Activated CD4-positive, alpha-beta T cell treated with anti-CD3 and anti-CD28 coated beads, Interleukin-2, amount 50 U/mL, for 48 hours (primary cell): ENCODE measurements at regions not wholly inside any gene's neighbourhood (a gene's known extent, or its start where the extent isn't known, plus 50 kb on each side); places are given as distances from the start of the nearest gene placed in this dataset.
A peak's percentile ranks its signal among the peaks of the same experiment; 100 is the strongest.
"Not testable (repeated sequence)": the region's sequence is repeated elsewhere in the genome, so short reads cannot be mapped to it uniquely, and the experiment has no call there.

Source experiments
- DNase-seq, 2 experiments: peaks; one replicate each; pipeline ENCODE4 v3.0.0-alpha.2; 2020

GRCh38 chr9:71504636-71505035 lies 263.7 kb downstream of the CEMIP2 start:
- no peak for DNase-seq

GRCh38 chr9:71498691-71499090 lies 269.6 kb downstream of the CEMIP2 start:
- DNase-seq: no peak

GRCh38 chr9:71490810-71491209 lies 277.5 kb downstream of the CEMIP2 start:
- DNase-seq: no peak

- DNase-seq: no peak
Observed at GRCh38 chr9:71487061-71487460, 281.3 kb downstream of the CEMIP2 start.

GRCh38 chr9:71485326-71485725 lies 283.0 kb downstream of the CEMIP2 start:
- DNase-seq: no peak

- DNase-seq: no peak
Observed at GRCh38 chr9:71483436-71483835, 284.9 kb downstream of the CEMIP2 start.

GRCh38 chr9:71479621-71480020 lies 288.7 kb downstream of the CEMIP2 start:
- DNase-seq: no peak

- no peak for DNase-seq
Observed at GRCh38 chr9:71472400-71472799, 295.9 kb downstream of the CEMIP2 start.

GRCh38 chr9:71465392-71465791 lies 302.9 kb downstream of the CEMIP2 start:
- DNase-seq: no peak

GRCh38 chr9:71459082-71459481 lies 309.2 kb downstream of the CEMIP2 start:
- no peak for DNase-seq

GRCh38 chr9:71446473-71447411 lies 321.6 kb downstream of the CEMIP2 start:
- peak; percentile 29 to 44 for DNase-seq

GRCh38 chr9:71446106-71446472 lies 322.2 kb downstream of the CEMIP2 start:
- no peak for DNase-seq

- no peak for DNase-seq
Observed at GRCh38 chr9:71442937-71443336, 321.5 kb upstream of the TRPM3 start.

- DNase-seq: no peak
Observed at GRCh38 chr9:71441266-71441665, 319.8 kb upstream of the TRPM3 start.

GRCh38 chr9:71431931-71432330 lies 310.5 kb upstream of the TRPM3 start:
- DNase-seq: no peak

GRCh38 chr9:71407341-71407740 lies 285.9 kb upstream of the TRPM3 start:
- DNase-seq: not testable (repeated sequence)

- no peak for DNase-seq
Observed at GRCh38 chr9:71403106-71403505, 281.7 kb upstream of the TRPM3 start.

GRCh38 chr9:71393005-71393404 lies 271.6 kb upstream of the TRPM3 start:
- DNase-seq: no peak

- DNase-seq: no peak
Observed at GRCh38 chr9:71384343-71384742, 262.9 kb upstream of the TRPM3 start.

- no peak for DNase-seq
Observed at GRCh38 chr9:71383308-71383940, 262.0 kb upstream of the TRPM3 start.

GRCh38 chr9:71368157-71368556 lies 246.7 kb upstream of the TRPM3 start:
- DNase-seq: no peak

GRCh38 chr9:71364186-71364955 lies 242.9 kb upstream of the TRPM3 start:
- no peak for DNase-seq

- DNase-seq: no peak
Observed at GRCh38 chr9:71363286-71363961, 242.0 kb upstream of the TRPM3 start.
